SU-DHL-6 (cell line): ENCODE measurements at regions not wholly inside any gene's neighbourhood (a gene's known extent, or its start where the extent isn't known, plus 50 kb on each side); places are given as distances from the start of the nearest gene placed in this dataset.

Source experiments
- H2AFZ ChIP-seq: fragments of 200-600 bp; sonication (generic); 2 replicates; pipeline ENCODE4 v1.6.1; 2014; ENCODE audit warnings: low read depth, mild to moderate bottlenecking, moderate library complexity, mixed read lengths, antibody characterized with exemption, low read length; ENCODE audit not compliant: severe bottlenecking
- H3F3A ChIP-seq: fragments of 200-600 bp; shearing (Covaris generic); 2 replicates; pipeline ENCODE4 v1.6.0; 2016; ENCODE audit warnings: antibody characterized with exemption, mild to moderate bottlenecking; ENCODE audit not compliant: insufficient read depth
- H3K27ac ChIP-seq: fragments of 200-600 bp; sonication (generic); 2 replicates; pipeline ENCODE4 v1.5.1; 2016; ENCODE audit warnings: low read depth, mild to moderate bottlenecking, low read length, moderate library complexity, mixed read lengths
- H3K27me3 ChIP-seq: fragments of 200-600 bp; sonication (generic), shearing (Covaris generic); 2 replicates; pipeline ENCODE4 v1.6.0; 2014; ENCODE audit warnings: mild to moderate bottlenecking, low read length
- H3K36me3 ChIP-seq: fragments of 200-600 bp; sonication (generic); 2 replicates; pipeline ENCODE4 v1.6.1; 2014; ENCODE audit warnings: mild to moderate bottlenecking, low read length, mixed read lengths
- H3K4me2 ChIP-seq: fragments of 300-600, 200-600 bp; shearing (Covaris generic), sonication (generic); 2 replicates; pipeline ENCODE4 v1.6.0; 2014; ENCODE audit warnings: low read length, low read depth, mild to moderate bottlenecking; ENCODE audit not compliant: poor library complexity, severe bottlenecking
- H3K4me3 ChIP-seq: fragments of 200-600 bp; sonication (generic); 2 replicates; pipeline ENCODE4 v1.5.1; 2014; ENCODE audit warnings: antibody characterized with exemption, low read length, mild to moderate bottlenecking, mixed read lengths; ENCODE audit not compliant: insufficient read depth, poor library complexity, severe bottlenecking
- H3K79me2 ChIP-seq: fragments of 200-600 bp; sonication (generic); 2 replicates; pipeline ENCODE4 v1.6.1; 2014; ENCODE audit warnings: mild to moderate bottlenecking, low read length, moderate library complexity; ENCODE audit not compliant: insufficient read depth
- H3K9ac ChIP-seq: fragments of 200-600 bp; sonication (generic); 2 replicates; pipeline ENCODE4 v1.7.0; 2014; ENCODE audit warnings: mild to moderate bottlenecking, low read length
- H3K9me2 ChIP-seq: fragments of 200-600 bp; sonication (generic); replicated peaks from 2 replicates; pipeline ENCODE4 v1.6.1; 2014; ENCODE audit warnings: low read length; ENCODE audit not compliant: insufficient read depth
- H3K9me3 ChIP-seq: fragments of 200-600 bp; sonication (generic); 2 replicates; pipeline ENCODE4 v1.6.1; 2014; ENCODE audit warnings: low read length, mixed read lengths; ENCODE audit not compliant: insufficient read depth
- H4K20me1 ChIP-seq: fragments of 200-600 bp; sonication (generic); 2 replicates; pipeline ENCODE4 v1.6.1; 2014; ENCODE audit warnings: low read depth, mild to moderate bottlenecking, antibody characterized with exemption, low read length, moderate library complexity, mixed read lengths
- CTCF ChIP-seq: fragments of 200-600 bp; sonication (generic); IDR thresholded peaks from one replicate; pipeline ENCODE4 v1.5.1; 2017; ENCODE audit warnings: antibody characterized with exemption, mild to moderate bottlenecking, low read length, moderate library complexity; ENCODE audit not compliant: insufficient read depth, poor library complexity, severe bottlenecking
- EZH2phosphoT487 ChIP-seq: fragments of 200-600 bp; sonication (generic), shearing (Covaris generic); conservative IDR thresholded peaks from 2 replicates; pipeline ENCODE4 v1.6.1; 2018; ENCODE audit warnings: mild to moderate bottlenecking, antibody characterized with exemption, low read length, moderate library complexity, mixed read lengths

- H3K4me3 ChIP-seq, result no peak overlapping the region
- H3K4me2 ChIP-seq, result no peak overlapping the region
- no peaks in the 10 kb centered on the region for H3F3A ChIP-seq
- no peaks in the 10 kb centered on the region for H3K9me3 ChIP-seq
- no peaks in the 10 kb centered on the region for H3K79me2 ChIP-seq
- no peak for TF ChIP-seq CTCF
- TF ChIP-seq EZH2phosphoT487, result no peak
- no peaks in the 10 kb centered on the region for H4K20me1 ChIP-seq
- no peak overlapping the region for H3K9ac ChIP-seq
- H3K27me3 ChIP-seq, result no peaks in the 10 kb centered on the region
- no peak overlapping the region for H3K27ac ChIP-seq
- no peak overlapping the region for H2AFZ ChIP-seq
- H3K36me3 ChIP-seq, result no peaks in the 10 kb centered on the region
- H3K9me2 ChIP-seq, result no peaks in the 10 kb centered on the region
Measured at GRCh38 chr16:17828012-17828411, 357.3 kb upstream of the XYLT1 start.

- H3K9ac ChIP-seq, result no peak overlapping the region
- no peak overlapping the region for H2AFZ ChIP-seq
- no peaks in the 10 kb centered on the region for H4K20me1 ChIP-seq
- H3K27me3 ChIP-seq, result no peaks in the 10 kb centered on the region
- H3K9me3 ChIP-seq, result no peaks in the 10 kb centered on the region
- H3K9me2 ChIP-seq, result no peaks in the 10 kb centered on the region
- no peaks in the 10 kb centered on the region for H3K79me2 ChIP-seq
- no peak overlapping the region for H3K4me2 ChIP-seq
- no peak overlapping the region for H3K4me3 ChIP-seq
- no peak overlapping the region for H3K27ac ChIP-seq
- TF ChIP-seq CTCF (no peak), EZH2phosphoT487 (no peak)
- no peaks in the 10 kb centered on the region for H3F3A ChIP-seq
- no peaks in the 10 kb centered on the region for H3K36me3 ChIP-seq
Measured at GRCh38 chr16:17827313-17827712, 356.6 kb upstream of the XYLT1 start.

GRCh38 chr16:17817943-17818342 lies 347.2 kb upstream of the XYLT1 start:
- H3K9me3 ChIP-seq, result peaks cover 5% of the 10 kb centered on the region; the same call in 1 of the 2 replicates
- no peaks in the 10 kb centered on the region for H3K36me3 ChIP-seq
- H3K27ac ChIP-seq, result no peak overlapping the region
- H3K9ac ChIP-seq, result no peak overlapping the region
- H3K79me2 ChIP-seq, result no peaks in the 10 kb centered on the region
- H3F3A ChIP-seq, result no peaks in the 10 kb centered on the region
- H3K4me3 ChIP-seq, result no peak overlapping the region
- no peak overlapping the region for H2AFZ ChIP-seq
- H3K4me2 ChIP-seq, result no peak overlapping the region
- H3K9me2 ChIP-seq, result no peaks in the 10 kb centered on the region
- no peaks in the 10 kb centered on the region for H4K20me1 ChIP-seq
- no peaks in the 10 kb centered on the region for H3K27me3 ChIP-seq
- no peak for TF ChIP-seq EZH2phosphoT487
- TF ChIP-seq CTCF, result no peak
